H9 (cell line): ENCODE measurements at regions not wholly inside any gene's neighbourhood (a gene's known extent, or its start where the extent isn't known, plus 50 kb on each side); places are given as distances from the start of the nearest gene placed in this dataset.

Experiments used
- DNase-seq: peaks from one replicate; pipeline ENCODE4 v3.0.0-alpha.2; 2017
- H2AFZ ChIP-seq: one replicate; pipeline ENCODE4 v1.6.1; 2013; ENCODE audit warnings: mild to moderate bottlenecking, low read length, control low read depth, moderate library complexity
- H2AK5ac ChIP-seq: 2 replicates; pipeline ENCODE4 v1.6.1; 2013; ENCODE audit warnings: low read length, control low read depth, mixed read lengths; ENCODE audit not compliant: insufficient read length
- H2BK120ac ChIP-seq: one replicate; pipeline ENCODE4 v1.6.1; 2013; ENCODE audit warnings: low read depth, mild to moderate bottlenecking, low read length, control low read depth, inconsistent platforms; ENCODE audit not compliant: poor library complexity, severe bottlenecking
- H2BK12ac ChIP-seq: 2 replicates; pipeline ENCODE4 v1.6.1; 2013; ENCODE audit warnings: low read length, control low read depth, mixed read lengths, low read depth; ENCODE audit not compliant: insufficient read length
- H2BK15ac ChIP-seq: 2 replicates; pipeline ENCODE4 v1.6.1; 2013; ENCODE audit warnings: low read depth, low read length, control low read depth
- H2BK20ac ChIP-seq: one replicate; pipeline ENCODE4 v1.6.1; 2013; ENCODE audit warnings: low read depth, mild to moderate bottlenecking, low read length, control low read depth, inconsistent platforms; ENCODE audit not compliant: poor library complexity, severe bottlenecking
- H2BK5ac ChIP-seq: 2 replicates; pipeline ENCODE4 v1.6.1; 2013; ENCODE audit warnings: low read length, control low read depth, mixed read lengths; ENCODE audit not compliant: insufficient read length
- H3K14ac ChIP-seq: 2 replicates; pipeline ENCODE4 v1.6.1; 2013; ENCODE audit warnings: low read length, control low read depth; ENCODE audit not compliant: insufficient read depth
- H3K18ac ChIP-seq: 2 replicates; pipeline ENCODE4 v1.6.1; 2013; ENCODE audit warnings: low read depth, mild to moderate bottlenecking, mixed read lengths, low read length, control low read depth; ENCODE audit not compliant: insufficient read length
- H3K23ac ChIP-seq: 2 replicates; pipeline ENCODE4 v1.6.1; 2013; ENCODE audit warnings: low read length, control low read depth, mixed read lengths, low read depth; ENCODE audit not compliant: insufficient read length
- H3K23me2 ChIP-seq: 2 replicates; pipeline ENCODE4 v1.6.1; 2013; ENCODE audit warnings: low read depth, mild to moderate bottlenecking, mixed read lengths, low read length, control low read depth; ENCODE audit not compliant: insufficient read length, poor library complexity, severe bottlenecking
- H3K27ac ChIP-seq: 2 replicates; pipeline ENCODE4 v1.5.1; 2013; ENCODE audit warnings: low read length, control low read depth, mixed read lengths, low read depth; ENCODE audit not compliant: insufficient read length
- H3K27me3 ChIP-seq: 2 replicates; pipeline ENCODE4 v1.6.1; 2013; ENCODE audit warnings: low read length, control low read depth, inconsistent platforms; ENCODE audit not compliant: insufficient read depth
- H3K4ac ChIP-seq: 2 replicates; pipeline ENCODE4 v1.6.1; 2013; ENCODE audit warnings: low read depth, mild to moderate bottlenecking, control low read depth, inconsistent platforms, low read length, moderate library complexity
- H3K4me1 ChIP-seq: 2 replicates; pipeline ENCODE4 v1.6.1; 2013; ENCODE audit warnings: low read length, control low read depth, inconsistent platforms; ENCODE audit not compliant: insufficient read depth
- H3K4me2 ChIP-seq: 2 replicates; pipeline ENCODE4 v1.6.1; 2013; ENCODE audit warnings: low read length, control low read depth, mixed read lengths; ENCODE audit not compliant: insufficient read length, insufficient read depth
- H3K56ac ChIP-seq: 2 replicates; pipeline ENCODE4 v1.6.1; 2013; ENCODE audit warnings: low read depth, mild to moderate bottlenecking, mixed read lengths, low read length, control low read depth; ENCODE audit not compliant: insufficient read length
- H3K79me1 ChIP-seq: 2 replicates; pipeline ENCODE4 v1.6.1; 2013; ENCODE audit warnings: low read depth, mild to moderate bottlenecking, moderate library complexity, low read length, control low read depth, inconsistent platforms; ENCODE audit not compliant: insufficient read depth, poor library complexity, severe bottlenecking
- H3K79me2 ChIP-seq: 2 replicates; pipeline ENCODE4 v1.6.1; 2013; ENCODE audit warnings: low read length, control low read depth, inconsistent platforms; ENCODE audit not compliant: insufficient read depth
- H3K9ac ChIP-seq: 2 replicates; pipeline ENCODE4 v1.6.1; 2013; ENCODE audit warnings: low read length, control low read depth, mixed read lengths; ENCODE audit not compliant: insufficient read length; ENCODE audit errors: extremely low read depth
- H3K9me3 ChIP-seq: one replicate; pipeline ENCODE4 v1.6.1; 2013; ENCODE audit warnings: low read depth, low read length, inconsistent platforms; ENCODE audit not compliant: control insufficient read depth
- H3T11ph ChIP-seq: one replicate; pipeline ENCODE4 v1.6.1; 2013; ENCODE audit warnings: mild to moderate bottlenecking, low read length, control low read depth, inconsistent platforms
- H4K20me1 ChIP-seq: one replicate; pipeline ENCODE4 v1.6.1; 2013; ENCODE audit not compliant: control insufficient read depth, insufficient read length, insufficient read depth
- H4K5ac ChIP-seq: 2 replicates; pipeline ENCODE4 v1.6.1; 2013; ENCODE audit warnings: low read depth, mild to moderate bottlenecking, mixed read lengths, low read length, control low read depth; ENCODE audit not compliant: insufficient read length
- H4K8ac ChIP-seq: replicated peaks from 2 replicates; pipeline ENCODE4 v1.6.1; 2013; ENCODE audit warnings: low read length, control low read depth, mixed read lengths, low read depth; ENCODE audit not compliant: insufficient read length
- H4K91ac ChIP-seq: 2 replicates; pipeline ENCODE4 v1.6.1; 2013; ENCODE audit warnings: low read depth, mild to moderate bottlenecking, moderate library complexity, mixed read lengths, low read length, control low read depth; ENCODE audit not compliant: insufficient read length
- H3K27ac Mint-ChIP-seq, 3 experiments: 2 replicates in 2 of 3; 3 replicates in 1 of 3; pipeline ENCODE4 v1.8.0; 2020 to 2021; ENCODE audit warnings: mixed read lengths in 3 of 3, mild to moderate bottlenecking in 1 of 3, moderate library complexity in 1 of 3
- H3K27me3 Mint-ChIP-seq: 2 replicates; pipeline ENCODE4 v1.8.0; 2021; ENCODE audit warnings: low read depth, mild to moderate bottlenecking, moderate library complexity, mixed read lengths
- H3K36me3 Mint-ChIP-seq, 3 experiments: 2 replicates in 2 of 3; 3 replicates in 1 of 3; pipeline ENCODE4 v1.8.0; 2020 to 2021; ENCODE audit warnings: low read depth in 3 of 3, mixed read lengths in 3 of 3; ENCODE audit not compliant: insufficient read depth in 1 of 3
- H3K4me1 Mint-ChIP-seq, 2 experiments: 2 replicates each; pipeline ENCODE4 v1.8.0; 2020; ENCODE audit warnings: mixed read lengths in 2 of 2
- H3K4me3 Mint-ChIP-seq, 2 experiments: 2 replicates in 1 of 2; 3 replicates in 1 of 2; pipeline ENCODE4 v1.8.0; 2020 to 2021; ENCODE audit warnings: mild to moderate bottlenecking in 2 of 2, mixed read lengths in 2 of 2, moderate library complexity in 1 of 2
- H3K9me3 Mint-ChIP-seq, 2 experiments: 2 replicates in 1 of 2; 3 replicates in 1 of 2; pipeline ENCODE4 v1.8.0; 2020; ENCODE audit warnings: mild to moderate bottlenecking in 2 of 2, mixed read lengths in 2 of 2, moderate library complexity in 1 of 2
- WGBS: extraction: QIAGEN DNeasy Blood & Tissue Kit; methylation state at CpG from one replicate; pipeline ENCODE4 v1.1.7; 2013; ENCODE audit warnings: missing lambda C conversion rate, low lambda C conversion rate, mixed read lengths; ENCODE audit not compliant: insufficient read length; ENCODE audit errors: extremely low coverage; 5-methylcytosine and 5-hydroxymethylcytosine counted together
- TF ChIP-seq, protein P1 (sequence below): fragments of 200-600 bp; sonication (generic); conservative IDR thresholded peaks from 3 replicates; pipeline ENCODE4 v1.8.0; 2021; ENCODE audit warnings: antibody characterized with exemption, mild to moderate bottlenecking

DNA sequence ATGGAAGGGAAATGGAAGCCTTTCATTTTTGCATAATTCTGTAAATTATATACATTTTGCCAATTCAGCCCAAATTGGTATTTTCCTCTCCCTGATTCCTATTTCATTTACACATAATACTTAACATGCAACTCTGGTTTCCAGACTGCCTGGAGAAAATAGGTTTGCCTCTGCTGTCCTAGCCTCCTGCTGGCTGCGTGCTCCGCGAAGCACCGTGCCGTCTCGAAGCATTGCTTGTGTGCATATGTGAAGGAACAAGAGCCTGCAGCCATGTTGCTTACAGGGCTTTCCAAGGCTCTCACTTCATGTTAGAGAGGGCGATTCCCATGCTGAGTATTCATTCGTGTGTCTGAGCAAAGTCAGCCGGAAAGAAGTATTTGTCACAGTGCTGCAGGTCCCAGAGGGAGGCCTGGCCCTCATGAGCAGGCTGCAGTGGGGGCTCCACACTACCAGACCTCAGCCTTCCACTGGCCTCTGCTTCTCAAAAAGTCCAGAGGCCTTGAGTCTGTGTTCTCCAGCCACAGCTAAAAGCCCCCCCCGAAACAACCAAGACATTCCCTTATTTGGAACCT is 66.5 kb downstream of the CLRN3 start:
- no peak overlapping the region for H4K91ac ChIP-seq
- H3K9ac ChIP-seq = no peak overlapping the region
- H2AFZ ChIP-seq = no peak overlapping the region
- no peaks in the 10 kb centered on the region for H3K79me1 ChIP-seq
- no peak for DNase-seq
- no peak overlapping the region for H3T11ph ChIP-seq
- no peak overlapping the region for H3K4ac ChIP-seq
- H3K18ac ChIP-seq = no peak overlapping the region
- no peak overlapping the region for H2BK12ac ChIP-seq
- Mint-ChIP-seq H3K36me3 (peaks cover 9 to 14% (median 11%) of the 10 kb centered on the region in 3 experiments; a peak in 6 of 7 replicates), H3K4me1 (peaks cover 5 to 8% of the 10 kb centered on the region in 2 experiments; a peak in 3 of 4 replicates), H3K9me3 (peaks cover 20 to 25% of the 10 kb centered on the region in 2 experiments), H3K27me3 (no peaks in the 10 kb centered on the region; the same call in 1 of the 2 replicates), H3K27ac (peak overlapping the region in 1 of 3 experiments; percentile 22; a peak in 1 of 7 replicates), H3K4me3 (no peak overlapping the region)
- H2BK15ac ChIP-seq = no peak overlapping the region
- no peak overlapping the region for H2BK120ac ChIP-seq
- no peak overlapping the region for H3K4me2 ChIP-seq
- TF ChIP-seq, protein P1, sequence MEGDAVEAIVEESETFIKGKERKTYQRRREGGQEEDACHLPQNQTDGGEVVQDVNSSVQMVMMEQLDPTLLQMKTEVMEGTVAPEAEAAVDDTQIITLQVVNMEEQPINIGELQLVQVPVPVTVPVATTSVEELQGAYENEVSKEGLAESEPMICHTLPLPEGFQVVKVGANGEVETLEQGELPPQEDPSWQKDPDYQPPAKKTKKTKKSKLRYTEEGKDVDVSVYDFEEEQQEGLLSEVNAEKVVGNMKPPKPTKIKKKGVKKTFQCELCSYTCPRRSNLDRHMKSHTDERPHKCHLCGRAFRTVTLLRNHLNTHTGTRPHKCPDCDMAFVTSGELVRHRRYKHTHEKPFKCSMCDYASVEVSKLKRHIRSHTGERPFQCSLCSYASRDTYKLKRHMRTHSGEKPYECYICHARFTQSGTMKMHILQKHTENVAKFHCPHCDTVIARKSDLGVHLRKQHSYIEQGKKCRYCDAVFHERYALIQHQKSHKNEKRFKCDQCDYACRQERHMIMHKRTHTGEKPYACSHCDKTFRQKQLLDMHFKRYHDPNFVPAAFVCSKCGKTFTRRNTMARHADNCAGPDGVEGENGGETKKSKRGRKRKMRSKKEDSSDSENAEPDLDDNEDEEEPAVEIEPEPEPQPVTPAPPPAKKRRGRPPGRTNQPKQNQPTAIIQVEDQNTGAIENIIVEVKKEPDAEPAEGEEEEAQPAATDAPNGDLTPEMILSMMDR = no peak
- H4K8ac ChIP-seq = no peak overlapping the region
- no peak overlapping the region for H3K27ac ChIP-seq
- H3K79me2 ChIP-seq = no peaks in the 10 kb centered on the region
- H4K20me1 ChIP-seq = no peaks in the 10 kb centered on the region
- H3K9me3 ChIP-seq = peaks cover 13% of the 10 kb centered on the region
- H3K4me1 ChIP-seq = no peaks in the 10 kb centered on the region
- no peak overlapping the region for H2BK20ac ChIP-seq
- no peak overlapping the region for H3K14ac ChIP-seq
- no peaks in the 10 kb centered on the region for H3K23me2 ChIP-seq
- no peak overlapping the region for H2BK5ac ChIP-seq
- no peak overlapping the region for H3K56ac ChIP-seq
- no peaks in the 10 kb centered on the region for H3K27me3 ChIP-seq
- no CpG with 5 or more reads among the region's 10 CpGs for WGBS
- no peak overlapping the region for H2AK5ac ChIP-seq
- no peak overlapping the region for H3K23ac ChIP-seq
- H4K5ac ChIP-seq = no peak overlapping the region
